ENCODE measurements at regions not wholly inside any gene's neighbourhood (a gene's known extent, or its start where the extent isn't known, plus 50 kb on each side); places are given as distances from the start of the nearest gene placed in this dataset.

DNA sequence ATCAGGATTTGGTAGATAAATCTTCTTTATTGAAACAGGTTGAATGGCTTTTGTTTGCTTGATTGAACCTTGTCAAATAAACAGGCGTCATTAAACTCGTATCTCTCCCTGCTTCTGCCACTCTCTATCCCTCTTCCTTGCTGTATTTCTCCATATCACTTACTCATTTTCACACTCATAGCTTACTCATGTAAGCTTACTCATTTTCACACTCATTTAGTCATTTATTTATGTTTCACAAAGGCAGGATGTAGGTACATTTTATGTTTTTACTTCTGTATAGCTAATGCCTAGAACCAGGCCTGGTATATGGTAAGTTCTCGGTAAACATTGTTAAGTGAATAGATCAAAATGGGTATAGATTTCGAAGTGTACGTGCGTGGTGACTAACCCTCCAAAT is 450.0 kb downstream of the PMP22 start:
- DNase-seq (ENCODE audit: low read depth) (peak; percentile 96), FAIRE-seq (no peak)
- Histone ChIP-seq H3K36me3 (ENCODE audit: control insufficient read depth, insufficient read depth, low read length) (no peaks in the 10 kb centered on the region), H3K27me3 (ENCODE audit: control insufficient read depth, insufficient read depth, low read length) (no peaks in the 10 kb centered on the region), H3K4me3 (ENCODE audit: low read depth, low read length) (no peak overlapping the region)
- TF ChIP-seq, protein P1, sequence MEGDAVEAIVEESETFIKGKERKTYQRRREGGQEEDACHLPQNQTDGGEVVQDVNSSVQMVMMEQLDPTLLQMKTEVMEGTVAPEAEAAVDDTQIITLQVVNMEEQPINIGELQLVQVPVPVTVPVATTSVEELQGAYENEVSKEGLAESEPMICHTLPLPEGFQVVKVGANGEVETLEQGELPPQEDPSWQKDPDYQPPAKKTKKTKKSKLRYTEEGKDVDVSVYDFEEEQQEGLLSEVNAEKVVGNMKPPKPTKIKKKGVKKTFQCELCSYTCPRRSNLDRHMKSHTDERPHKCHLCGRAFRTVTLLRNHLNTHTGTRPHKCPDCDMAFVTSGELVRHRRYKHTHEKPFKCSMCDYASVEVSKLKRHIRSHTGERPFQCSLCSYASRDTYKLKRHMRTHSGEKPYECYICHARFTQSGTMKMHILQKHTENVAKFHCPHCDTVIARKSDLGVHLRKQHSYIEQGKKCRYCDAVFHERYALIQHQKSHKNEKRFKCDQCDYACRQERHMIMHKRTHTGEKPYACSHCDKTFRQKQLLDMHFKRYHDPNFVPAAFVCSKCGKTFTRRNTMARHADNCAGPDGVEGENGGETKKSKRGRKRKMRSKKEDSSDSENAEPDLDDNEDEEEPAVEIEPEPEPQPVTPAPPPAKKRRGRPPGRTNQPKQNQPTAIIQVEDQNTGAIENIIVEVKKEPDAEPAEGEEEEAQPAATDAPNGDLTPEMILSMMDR (IDR thresholded peaks at IDR 0.05; ENCODE audit: insufficient read depth, low read length, severe bottlenecking) = no peak

DNA sequence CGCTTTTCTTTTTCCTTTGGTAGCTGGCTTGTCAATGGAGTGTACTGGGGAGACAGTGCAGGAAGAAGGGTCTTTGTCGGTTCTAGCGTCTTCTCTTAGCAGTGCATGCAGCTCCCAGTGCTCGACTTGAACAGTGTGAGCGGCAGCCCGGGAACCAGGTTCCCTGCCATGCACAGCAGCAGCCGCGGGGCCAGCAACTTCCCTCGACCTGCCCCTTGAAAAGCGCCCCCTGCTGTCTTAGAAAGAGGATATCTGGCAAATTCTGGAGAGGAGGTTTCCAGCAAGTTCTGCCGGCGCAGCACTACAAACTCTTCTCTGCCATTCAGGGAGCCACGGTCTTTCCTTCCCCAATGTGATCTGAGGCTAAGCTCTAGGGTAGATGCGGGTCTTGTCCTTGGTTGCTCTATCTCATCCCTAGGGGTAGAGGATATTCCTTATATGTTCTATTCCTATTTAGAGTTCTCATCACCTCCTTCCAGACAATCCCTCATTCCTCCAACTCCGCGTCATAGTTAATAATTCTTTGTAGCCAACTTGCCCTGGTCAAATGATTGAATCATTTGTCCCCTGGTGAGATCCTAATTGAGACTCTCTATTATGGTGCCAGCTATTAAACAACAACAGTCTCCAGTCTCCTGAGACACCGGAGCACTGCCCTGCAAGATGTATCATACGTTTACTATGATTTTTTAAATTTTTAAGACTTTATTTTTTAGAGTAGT is 451.3 kb downstream of the PMP22 start:
- no peak overlapping the region for H3K4me3 ChIP-seq (ENCODE audit: low read depth, low read length)
- DNase-seq (ENCODE audit: low read depth) (no peak), FAIRE-seq (no peak)
- no peaks in the 10 kb centered on the region for H3K36me3 ChIP-seq (ENCODE audit: control insufficient read depth, insufficient read depth, low read length)
- TF ChIP-seq, protein P1 (IDR thresholded peaks at IDR 0.05; ENCODE audit: insufficient read depth, low read length, severe bottlenecking) = no peak
- no peaks in the 10 kb centered on the region for H3K27me3 ChIP-seq (ENCODE audit: control insufficient read depth, insufficient read depth, low read length)

DNA sequence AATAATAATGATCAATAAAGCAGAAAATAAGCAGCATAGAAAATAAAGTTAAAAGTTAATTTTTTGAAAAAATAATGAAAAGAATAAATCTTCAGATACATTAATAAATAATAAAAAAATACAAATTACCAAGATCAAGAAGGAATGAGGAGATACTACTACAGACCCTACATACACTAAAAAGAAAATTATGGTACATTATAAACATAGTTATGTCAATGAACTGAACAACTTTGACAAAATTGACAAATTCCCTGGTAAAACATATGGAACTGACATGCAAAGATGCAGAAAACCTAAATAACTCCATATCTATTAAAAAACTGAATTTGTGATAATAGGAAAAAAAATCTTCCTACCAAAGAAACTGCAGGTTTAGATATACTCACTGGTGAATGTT is 456.7 kb downstream of the PMP22 start:
- Histone ChIP-seq H3K36me3 (ENCODE audit: control insufficient read depth, insufficient read depth, low read length) (no peaks in the 10 kb centered on the region), H3K4me3 (ENCODE audit: low read depth, low read length) (no peak overlapping the region), H3K27me3 (ENCODE audit: control insufficient read depth, insufficient read depth, low read length) (no peaks in the 10 kb centered on the region)
- no peak for FAIRE-seq
- DNase-seq (ENCODE audit: low read depth) = no peak
- TF ChIP-seq, protein P1 (IDR thresholded peaks at IDR 0.05; ENCODE audit: insufficient read depth, low read length, severe bottlenecking) = no peak

DNA sequence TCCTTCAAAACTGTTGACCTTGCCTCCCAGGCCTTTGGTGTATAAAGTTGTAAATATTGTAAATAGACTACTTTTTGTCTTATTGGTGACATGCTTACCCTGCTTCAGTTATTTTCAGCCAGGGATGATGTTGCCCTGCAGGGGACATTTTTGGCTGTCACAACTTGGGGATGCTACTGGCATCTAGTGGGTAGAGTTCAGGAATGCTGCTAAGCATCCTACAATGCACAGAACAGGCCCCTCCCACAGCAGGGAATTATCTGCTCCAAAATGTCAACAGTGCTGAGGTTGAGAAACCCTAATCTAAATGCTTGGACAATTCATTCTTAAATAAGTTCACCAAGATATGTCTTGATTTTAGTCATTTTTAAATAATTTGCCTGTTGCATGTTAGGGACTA is 459.8 kb downstream of the PMP22 start:
- Histone ChIP-seq H3K27me3 (ENCODE audit: control insufficient read depth, insufficient read depth, low read length) (no peaks in the 10 kb centered on the region), H3K4me3 (ENCODE audit: low read depth, low read length) (no peak overlapping the region), H3K36me3 (ENCODE audit: control insufficient read depth, insufficient read depth, low read length) (no peaks in the 10 kb centered on the region)
- TF ChIP-seq, protein P1 (IDR thresholded peaks at IDR 0.05; ENCODE audit: insufficient read depth, low read length, severe bottlenecking) = peak; percentile 1
- FAIRE-seq (no peak), DNase-seq (ENCODE audit: low read depth) (no peak)

DNA sequence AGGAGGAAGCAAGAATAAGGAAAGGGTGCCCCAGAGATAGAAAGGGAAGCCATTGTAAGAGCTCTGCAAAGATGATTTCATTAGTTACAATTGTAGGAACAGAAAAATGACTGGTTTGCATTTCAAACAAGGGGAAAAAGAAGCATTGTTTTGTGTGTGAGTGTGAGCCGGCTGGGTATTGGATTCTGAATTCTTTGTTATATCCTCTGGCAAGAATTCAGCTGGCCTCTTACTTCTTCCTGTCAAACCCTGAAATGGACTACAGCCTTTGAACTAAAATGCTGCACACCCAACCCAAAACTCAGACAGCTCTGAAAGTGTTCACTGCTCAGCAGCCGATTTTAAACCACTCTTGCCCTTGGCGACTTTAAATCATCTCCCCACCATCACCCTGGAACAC is 461.3 kb downstream of the PMP22 start:
- no peak overlapping the region for H3K4me3 ChIP-seq (ENCODE audit: low read depth, low read length)
- no peaks in the 10 kb centered on the region for H3K27me3 ChIP-seq (ENCODE audit: control insufficient read depth, insufficient read depth, low read length)
- DNase-seq (ENCODE audit: low read depth) (no peak), FAIRE-seq (no peak)
- TF ChIP-seq, protein P1 (IDR thresholded peaks at IDR 0.05; ENCODE audit: insufficient read depth, low read length, severe bottlenecking) = no peak
- no peaks in the 10 kb centered on the region for H3K36me3 ChIP-seq (ENCODE audit: control insufficient read depth, insufficient read depth, low read length)

DNA sequence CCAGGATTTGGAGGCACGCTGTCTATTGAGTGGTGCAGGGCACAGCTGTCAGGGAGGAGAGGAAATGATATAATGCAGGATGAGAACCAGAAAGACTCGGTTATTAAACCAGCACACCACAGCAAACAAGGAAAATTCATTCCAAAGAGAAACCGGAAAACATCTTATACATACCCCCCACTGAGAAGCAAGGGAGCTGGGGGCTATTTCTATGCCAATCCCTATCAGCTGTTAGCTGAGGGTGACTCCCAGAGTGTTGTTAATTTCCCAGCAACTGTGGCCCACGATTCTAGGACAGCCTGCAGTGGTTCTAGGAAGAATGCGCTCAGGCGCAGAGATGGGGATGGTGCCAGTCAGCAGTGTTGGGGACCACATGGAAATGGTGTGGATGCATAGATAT is 467.3 kb downstream of the PMP22 start:
- TF ChIP-seq, protein P1 (IDR thresholded peaks at IDR 0.05; ENCODE audit: insufficient read depth, low read length, severe bottlenecking) = no peak
- no peak overlapping the region for H3K4me3 ChIP-seq (ENCODE audit: low read depth, low read length)
- no peaks in the 10 kb centered on the region for H3K36me3 ChIP-seq (ENCODE audit: control insufficient read depth, insufficient read depth, low read length)
- DNase-seq (ENCODE audit: low read depth) (no peak), FAIRE-seq (no peak)
- H3K27me3 ChIP-seq (ENCODE audit: control insufficient read depth, insufficient read depth, low read length) = no peaks in the 10 kb centered on the region

All from bronchial epithelial cell (primary cell).